G401 (cell line): ENCODE measurements at regions not wholly inside any gene's neighbourhood (a gene's known extent, or its start where the extent isn't known, plus 50 kb on each side); places are given as distances from the start of the nearest gene placed in this dataset.
"Not testable (repeated sequence)": the region's sequence is repeated elsewhere in the genome, so short reads cannot be mapped to it uniquely, and the experiment has no call there.

Source experiments
- DNase-seq: peaks from one replicate; pipeline ENCODE4 v3.0.0-alpha.2; 2015; ENCODE audit warnings: low spot score
- in situ Hi-C: cut with HindIII; loops from 2 replicates; pipeline ENCODE4 v1.10.0; 2016; ENCODE audit warnings: low sequenced_read_pairs, mixed read lengths

GRCh38 chr3:94619643-94620042 is 556.8 kb downstream of the NSUN3 start:
- in situ Hi-C loops: no loop called here

GRCh38 chr3:94626573-94626972 is 563.7 kb downstream of the NSUN3 start:
- in situ Hi-C loops: no loop called here
- no peak for DNase-seq

More at GRCh38 chr3:94619643-94620042, 556.8 kb downstream of the NSUN3 start:
- DNase-seq: no peak

GRCh38 chr3:94627689-94628088 is 564.8 kb downstream of the NSUN3 start:
- DNase-seq: no peak
- in situ Hi-C loops: no loop called here

- in situ Hi-C loops: no loop called here
- no peak for DNase-seq
Measured at GRCh38 chr3:94643400-94643799, 580.5 kb downstream of the NSUN3 start.

GRCh38 chr3:94645790-94646189 is 582.9 kb downstream of the NSUN3 start:
- DNase-seq: no peak
- in situ Hi-C loops: no loop called here

GRCh38 chr3:94647131-94647530 is 584.3 kb downstream of the NSUN3 start:
- in situ Hi-C loops: no loop called here
- DNase-seq: no peak

- in situ Hi-C loops, DNase-seq: not testable (repeated sequence)
Measured at GRCh38 chr3:94648270-94649180, 585.7 kb downstream of the NSUN3 start.

- in situ Hi-C loops: no loop called here
- DNase-seq: no peak
Measured at GRCh38 chr3:94654096-94654495, 591.2 kb downstream of the NSUN3 start.

GRCh38 chr3:94665922-94666321 is 603.1 kb downstream of the NSUN3 start:
- no peak for DNase-seq
- in situ Hi-C loops: no loop called here

GRCh38 chr3:94671078-94671477 is 608.2 kb downstream of the NSUN3 start:
- DNase-seq: no peak
- in situ Hi-C loops: no loop called here

GRCh38 chr3:94673876-94674275 is 611.0 kb downstream of the NSUN3 start:
- DNase-seq: peak; percentile 95
- in situ Hi-C loops: no loop called here

- in situ Hi-C loops: no loop called here
- DNase-seq: no peak
Measured at GRCh38 chr3:94686208-94686607, 623.3 kb downstream of the NSUN3 start.

- in situ Hi-C loops: no loop called here
- DNase-seq: no peak
Measured at GRCh38 chr3:94693997-94694640, 631.3 kb downstream of the NSUN3 start.

GRCh38 chr3:94694894-94695293 is 632.0 kb downstream of the NSUN3 start:
- in situ Hi-C loops: no loop called here
- no peak for DNase-seq

- in situ Hi-C loops: no loop called here
- no peak for DNase-seq
Measured at GRCh38 chr3:94704467-94704866, 641.6 kb downstream of the NSUN3 start.

- in situ Hi-C loops: no loop called here
- DNase-seq: no peak
Measured at GRCh38 chr3:94709249-94709902, 646.5 kb downstream of the NSUN3 start.

- in situ Hi-C loops: no loop called here
- DNase-seq: no peak
Measured at GRCh38 chr3:94714194-94714593, 651.3 kb downstream of the NSUN3 start.

- peak; percentile 84 for DNase-seq
- in situ Hi-C loops: no loop called here
Measured at GRCh38 chr3:94716326-94717018, 653.6 kb downstream of the NSUN3 start.

- DNase-seq: no peak
- in situ Hi-C loops: no loop called here
Measured at GRCh38 chr3:94734206-94734605, 671.3 kb downstream of the NSUN3 start.

- in situ Hi-C loops: no loop called here
- DNase-seq: no peak
Measured at GRCh38 chr3:94735354-94735753, 672.5 kb downstream of the NSUN3 start.
